ENCODE measurements at regions not wholly inside any gene's neighbourhood (a gene's known extent, or its start where the extent isn't known, plus 50 kb on each side); places are given as distances from the start of the nearest gene placed in this dataset.

DNA sequence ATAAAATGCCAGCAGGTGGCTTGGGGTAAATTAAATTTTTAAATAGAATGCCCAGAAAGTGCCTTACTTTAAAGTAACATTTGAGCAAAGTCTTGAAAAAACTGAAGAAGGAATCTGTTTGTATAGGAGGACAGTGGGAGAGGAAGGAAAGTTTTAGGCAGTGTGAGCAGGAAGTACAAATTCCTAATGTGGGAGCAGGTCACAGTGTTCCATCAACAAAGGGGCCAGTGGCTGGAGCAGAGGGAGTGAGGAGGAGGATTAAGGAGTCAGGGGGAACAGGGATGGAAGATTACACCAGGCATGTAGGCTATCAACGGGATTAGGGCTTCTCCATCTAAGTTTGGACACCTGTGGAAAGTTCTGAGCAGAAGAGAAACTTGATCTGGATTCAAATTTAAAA lies 439.2 kb upstream of the REG3G start:
- no peak for DNase-seq
- CTCF ChIA-PET, result no interaction called here
- ATAC-seq, result no peak
- H3K27me3 Mint-ChIP-seq, result no peaks in the 10 kb centered on the region
- H3K4me1 Mint-ChIP-seq, result no peaks in the 10 kb centered on the region
- no peak overlapping the region for H3K4me3 Mint-ChIP-seq
- peaks cover 6% of the 10 kb centered on the region for H3K9me3 Mint-ChIP-seq (ENCODE audit: low read depth)
- no peaks in the 10 kb centered on the region for H3K36me3 Mint-ChIP-seq
- no peak overlapping the region for H3K27ac Mint-ChIP-seq

DNA sequence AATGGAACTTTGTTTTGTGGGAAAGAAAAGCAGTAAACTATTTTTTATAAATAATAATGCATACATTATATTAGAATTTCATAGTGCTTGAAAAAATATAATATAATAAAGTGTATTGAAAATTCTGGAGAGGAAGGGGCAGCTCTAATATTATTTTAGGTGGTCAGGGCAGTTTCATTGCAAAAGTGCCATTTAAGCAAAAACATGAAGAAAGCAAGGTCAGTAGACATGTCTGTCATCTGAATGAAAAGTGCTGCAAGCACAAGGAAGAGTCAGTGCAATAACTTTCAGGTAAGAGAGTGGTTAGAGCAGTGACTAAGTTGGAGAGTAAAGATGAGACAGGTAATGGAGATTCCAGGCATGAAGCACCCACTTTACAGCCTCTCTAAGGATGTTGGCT lies 435.6 kb upstream of the REG3G start:
- Mint-ChIP-seq H3K4me3 (no peak overlapping the region), H3K4me1 (no peaks in the 10 kb centered on the region), H3K27ac (no peak overlapping the region), H3K27me3 (no peaks in the 10 kb centered on the region), H3K36me3 (no peaks in the 10 kb centered on the region), H3K9me3 (ENCODE audit: low read depth) (peaks cover 6% of the 10 kb centered on the region)
- CTCF ChIA-PET, result no interaction called here
- ATAC-seq (no peak), DNase-seq (no peak)

DNA sequence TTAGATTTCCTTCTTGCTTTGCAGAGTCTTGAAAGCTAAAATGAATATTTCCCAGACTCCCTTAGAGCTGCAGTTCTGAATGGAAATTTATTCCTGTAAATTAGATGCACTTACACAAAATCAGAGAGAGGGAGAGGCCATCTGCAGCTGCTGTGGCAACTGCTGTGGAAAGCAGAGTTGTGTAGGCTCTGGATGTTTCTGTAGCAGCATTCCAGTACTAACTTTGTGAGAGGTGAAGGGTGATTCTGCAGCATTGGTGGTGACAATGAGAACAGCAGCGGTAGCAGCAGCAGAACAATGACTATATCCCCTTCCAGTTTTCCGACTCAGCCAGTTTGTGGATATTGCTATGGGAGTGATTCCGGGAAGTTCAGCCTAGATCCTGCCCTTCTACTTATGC lies 433.0 kb upstream of the REG3G start:
- Mint-ChIP-seq H3K27ac (no peak overlapping the region), H3K4me1 (no peaks in the 10 kb centered on the region), H3K27me3 (no peaks in the 10 kb centered on the region), H3K9me3 (ENCODE audit: low read depth) (peaks cover 3% of the 10 kb centered on the region), H3K4me3 (no peak overlapping the region), H3K36me3 (no peaks in the 10 kb centered on the region)
- CTCF ChIA-PET, result no interaction called here
- ATAC-seq (no peak), DNase-seq (no peak)

DNA sequence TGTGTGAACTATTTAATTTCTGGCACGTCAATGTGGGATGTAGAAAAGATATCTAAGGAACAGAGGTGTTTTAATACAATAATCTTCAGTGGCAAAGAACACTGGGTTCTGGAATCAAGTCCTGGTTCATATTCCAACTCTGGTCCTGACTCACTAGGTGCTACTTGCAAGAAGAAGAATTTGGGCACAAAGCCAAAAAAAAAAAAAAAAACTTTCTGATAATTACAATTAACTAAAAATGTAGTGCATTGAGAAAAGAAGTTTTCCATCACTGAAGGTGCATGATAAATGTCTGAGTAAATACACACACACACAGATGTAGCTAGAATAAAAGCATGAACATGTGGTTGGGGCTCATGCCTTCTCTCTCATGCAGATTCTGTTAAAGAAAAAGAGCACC lies 424.4 kb upstream of the REG3G start:
- Mint-ChIP-seq H3K27ac (no peak overlapping the region), H3K36me3 (no peaks in the 10 kb centered on the region), H3K9me3 (ENCODE audit: low read depth) (peaks cover 6% of the 10 kb centered on the region), H3K4me3 (no peak overlapping the region), H3K27me3 (no peaks in the 10 kb centered on the region), H3K4me1 (no peaks in the 10 kb centered on the region)
- CTCF ChIA-PET, result no interaction called here
- no peak for DNase-seq
- ATAC-seq, result no peak

DNA sequence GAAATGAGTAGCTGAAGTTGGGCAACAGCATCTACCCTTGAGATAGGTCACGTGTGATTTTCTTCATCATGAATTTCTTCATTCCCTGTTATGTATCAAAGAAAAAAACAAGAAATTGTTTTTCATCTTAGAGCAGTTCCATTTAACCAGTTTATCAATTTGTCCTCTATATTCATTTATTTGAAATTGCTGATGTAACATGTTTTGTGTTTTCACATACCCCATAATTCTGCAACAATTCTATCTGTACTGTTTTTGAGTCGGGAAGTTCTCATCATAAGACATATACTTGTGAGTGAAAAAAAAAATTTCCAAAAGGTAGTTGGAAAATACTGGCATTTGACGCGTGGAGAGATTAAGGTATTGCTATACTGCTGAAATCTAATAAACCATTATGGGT lies 422.6 kb upstream of the REG3G start:
- no peak overlapping the region for H3K27ac Mint-ChIP-seq
- no peaks in the 10 kb centered on the region for H3K27me3 Mint-ChIP-seq
- H3K4me1 Mint-ChIP-seq, result no peaks in the 10 kb centered on the region
- H3K36me3 Mint-ChIP-seq, result no peaks in the 10 kb centered on the region
- H3K4me3 Mint-ChIP-seq, result no peak overlapping the region
- peaks cover under 1% of the 10 kb centered on the region for H3K9me3 Mint-ChIP-seq (ENCODE audit: low read depth)
- DNase-seq (no peak), ATAC-seq (no peak)
- CTCF ChIA-PET, result no interaction called here

DNA sequence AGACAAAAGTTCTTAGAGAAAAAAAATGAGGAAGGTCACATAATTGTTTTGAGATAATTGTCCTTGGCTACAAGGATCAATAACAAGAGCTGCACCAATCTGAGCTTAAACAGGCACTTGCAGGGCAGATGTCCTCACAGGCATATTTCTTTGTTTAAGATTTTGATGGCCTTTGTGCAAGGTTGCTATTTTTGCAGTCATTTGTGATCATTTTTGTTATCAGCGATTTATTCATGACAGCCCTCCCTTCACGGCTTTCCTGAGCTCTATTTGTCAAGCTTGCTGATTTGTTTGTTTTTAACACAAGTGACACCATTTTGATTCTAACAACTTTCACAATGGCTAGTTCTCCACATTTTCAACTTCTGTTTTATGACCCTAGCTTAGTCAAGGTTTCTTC lies 418.6 kb upstream of the REG3G start:
- peaks cover 4% of the 10 kb centered on the region for H3K9me3 Mint-ChIP-seq (ENCODE audit: low read depth)
- DNase-seq, result no peak
- no peak for ATAC-seq
- CTCF ChIA-PET, result no interaction called here
- H3K4me3 Mint-ChIP-seq, result no peak overlapping the region
- H3K27me3 Mint-ChIP-seq, result no peaks in the 10 kb centered on the region
- no peaks in the 10 kb centered on the region for H3K4me1 Mint-ChIP-seq
- no peak overlapping the region for H3K27ac Mint-ChIP-seq
- no peaks in the 10 kb centered on the region for H3K36me3 Mint-ChIP-seq

DNA sequence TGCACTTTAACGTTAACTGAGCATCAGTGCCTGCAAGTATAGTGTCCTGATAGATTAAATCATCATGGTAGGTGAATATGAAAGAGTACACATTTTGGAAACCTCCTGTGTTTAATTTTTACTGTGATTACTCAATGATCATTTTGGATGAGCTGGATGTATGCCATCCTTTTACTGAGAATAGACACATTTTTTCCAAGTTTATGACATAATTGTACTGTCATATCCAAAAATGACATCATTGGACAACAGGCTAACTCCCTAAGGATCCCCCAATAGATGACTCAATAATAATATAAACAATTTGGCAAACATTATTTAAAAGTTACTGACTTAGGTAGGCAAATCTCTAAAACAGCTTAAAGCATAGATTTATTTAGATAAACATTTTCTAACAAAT lies 410.8 kb upstream of the REG3G start:
- CTCF ChIA-PET, result no interaction called here
- ATAC-seq (no peak), DNase-seq (no peak)
- Mint-ChIP-seq H3K4me3 (no peak overlapping the region), H3K4me1 (no peaks in the 10 kb centered on the region), H3K27ac (no peak overlapping the region), H3K36me3 (no peaks in the 10 kb centered on the region), H3K27me3 (no peaks in the 10 kb centered on the region), H3K9me3 (ENCODE audit: low read depth) (peaks cover 8% of the 10 kb centered on the region)

DNA sequence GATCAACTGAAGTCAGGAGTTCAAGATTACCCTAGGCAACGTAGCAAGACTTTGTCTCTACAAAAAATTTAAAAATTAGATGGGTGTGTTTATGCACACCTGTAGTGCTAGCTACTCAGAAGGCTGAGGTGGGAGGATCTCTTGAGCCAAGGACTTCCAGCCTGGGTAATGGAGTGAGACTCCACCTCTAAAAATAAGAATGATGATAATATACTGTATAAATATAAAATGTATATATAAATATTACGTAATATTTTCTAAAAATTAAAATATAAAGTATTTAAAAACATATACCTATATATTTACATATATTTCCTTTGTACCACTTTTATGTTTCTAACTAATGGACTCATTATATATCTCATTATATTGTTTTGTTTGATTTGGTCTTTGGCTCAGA lies 409.5 kb upstream of the REG3G start:
- no peak for DNase-seq
- peaks cover 8% of the 10 kb centered on the region for H3K9me3 Mint-ChIP-seq (ENCODE audit: low read depth)
- no peaks in the 10 kb centered on the region for H3K4me1 Mint-ChIP-seq
- H3K4me3 Mint-ChIP-seq, result no peak overlapping the region
- CTCF ChIA-PET, result no interaction called here
- H3K27me3 Mint-ChIP-seq, result no peaks in the 10 kb centered on the region
- H3K27ac Mint-ChIP-seq, result no peak overlapping the region
- ATAC-seq, result no peak
- no peaks in the 10 kb centered on the region for H3K36me3 Mint-ChIP-seq

DNA sequence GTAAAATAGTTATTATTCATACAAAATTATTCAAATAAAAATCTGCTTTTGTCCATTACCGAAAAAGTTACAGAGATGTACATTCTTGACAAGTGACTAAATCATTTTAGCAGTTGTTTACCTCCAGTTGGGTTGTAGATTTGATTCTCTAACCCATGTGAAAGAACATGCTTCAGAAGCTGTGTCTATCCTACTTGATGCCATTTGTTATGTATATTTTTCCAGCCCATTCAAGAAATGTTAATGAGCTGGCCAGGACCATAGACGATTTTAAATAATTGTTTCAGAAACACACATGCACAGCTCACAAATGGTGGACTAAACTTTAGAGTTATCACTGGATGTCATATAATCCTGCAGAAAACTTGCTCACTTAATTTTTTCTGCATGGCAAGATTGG lies 391.1 kb upstream of the REG3G start:
- Mint-ChIP-seq H3K4me1 (no peaks in the 10 kb centered on the region), H3K9me3 (ENCODE audit: low read depth) (peaks cover 9% of the 10 kb centered on the region), H3K27me3 (no peaks in the 10 kb centered on the region), H3K36me3 (no peaks in the 10 kb centered on the region), H3K4me3 (no peak overlapping the region), H3K27ac (no peak overlapping the region)
- ATAC-seq (no peak), DNase-seq (no peak)
- CTCF ChIA-PET, result no interaction called here

DNA sequence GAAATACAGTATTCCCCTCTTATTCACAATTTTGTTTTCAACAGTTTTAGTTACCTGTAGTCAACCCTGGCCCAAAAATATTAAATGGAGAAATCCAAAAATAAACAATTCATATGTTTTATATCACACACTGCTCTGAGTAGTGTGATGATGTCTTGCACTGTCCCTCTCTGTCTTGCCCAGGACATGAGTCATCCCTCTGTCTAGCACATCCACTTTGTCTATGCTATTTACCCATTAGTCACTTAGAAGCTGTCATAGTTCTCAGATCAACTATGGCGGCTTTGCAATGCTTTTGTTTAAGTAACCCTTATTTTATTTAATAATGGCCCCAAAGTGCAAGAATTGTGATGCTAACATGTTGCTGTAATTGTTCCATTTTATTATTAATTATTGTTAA lies 380.6 kb upstream of the REG3G start:
- DNase-seq, result no peak
- no peaks in the 10 kb centered on the region for H3K4me1 Mint-ChIP-seq
- H3K4me3 Mint-ChIP-seq, result no peak overlapping the region
- CTCF ChIA-PET, result no interaction called here
- H3K9me3 Mint-ChIP-seq (ENCODE audit: low read depth), result peaks cover 8% of the 10 kb centered on the region
- no peak overlapping the region for H3K27ac Mint-ChIP-seq
- ATAC-seq, result no peak
- no peaks in the 10 kb centered on the region for H3K27me3 Mint-ChIP-seq
- H3K36me3 Mint-ChIP-seq, result no peaks in the 10 kb centered on the region

DNA sequence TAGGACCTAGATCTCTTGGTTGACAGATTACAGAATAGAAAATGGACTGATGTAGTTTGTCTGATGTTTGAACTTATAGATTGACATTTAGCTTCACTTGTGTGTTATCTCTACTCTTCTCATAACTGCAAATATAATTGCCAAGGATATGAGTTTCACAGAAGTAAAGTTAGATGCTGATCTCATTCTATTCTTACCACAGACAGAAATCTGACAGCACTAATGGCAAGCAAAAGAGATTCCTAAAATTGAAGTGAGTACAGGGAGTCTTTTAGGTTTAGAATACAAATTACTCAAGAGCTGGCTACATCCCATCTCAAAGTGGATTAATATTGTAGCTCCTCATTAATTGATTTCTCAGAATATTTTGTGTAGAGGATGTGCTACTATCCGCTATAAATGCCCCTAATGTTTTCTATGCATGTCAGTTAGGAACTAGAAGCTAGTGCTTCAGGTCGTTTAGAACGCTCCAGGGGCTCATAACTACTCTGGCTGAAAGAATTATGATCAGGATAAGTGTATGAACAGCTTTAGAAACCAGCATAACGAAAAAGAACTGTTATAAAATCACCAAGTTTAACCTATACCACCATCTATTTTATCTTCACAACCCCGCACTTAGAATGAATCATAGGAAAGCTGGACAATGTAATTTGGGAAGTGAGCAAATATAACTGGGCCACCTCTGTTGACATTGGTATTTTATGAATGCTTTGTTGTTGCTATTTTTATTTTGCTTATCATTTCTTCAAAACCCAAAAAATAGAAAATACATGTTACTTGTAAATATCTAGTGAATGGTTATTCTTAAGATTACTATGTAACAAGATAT lies 378.8 kb upstream of the REG3G start:
- no peak overlapping the region for H3K4me3 Mint-ChIP-seq
- no peak overlapping the region for H3K27ac Mint-ChIP-seq
- CTCF ChIA-PET, result no interaction called here
- H3K9me3 Mint-ChIP-seq (ENCODE audit: low read depth), result peaks cover 15% of the 10 kb centered on the region
- H3K4me1 Mint-ChIP-seq, result no peaks in the 10 kb centered on the region
- ATAC-seq, result no peak
- no peak for DNase-seq
- H3K27me3 Mint-ChIP-seq, result no peaks in the 10 kb centered on the region
- H3K36me3 Mint-ChIP-seq, result no peaks in the 10 kb centered on the region

DNA sequence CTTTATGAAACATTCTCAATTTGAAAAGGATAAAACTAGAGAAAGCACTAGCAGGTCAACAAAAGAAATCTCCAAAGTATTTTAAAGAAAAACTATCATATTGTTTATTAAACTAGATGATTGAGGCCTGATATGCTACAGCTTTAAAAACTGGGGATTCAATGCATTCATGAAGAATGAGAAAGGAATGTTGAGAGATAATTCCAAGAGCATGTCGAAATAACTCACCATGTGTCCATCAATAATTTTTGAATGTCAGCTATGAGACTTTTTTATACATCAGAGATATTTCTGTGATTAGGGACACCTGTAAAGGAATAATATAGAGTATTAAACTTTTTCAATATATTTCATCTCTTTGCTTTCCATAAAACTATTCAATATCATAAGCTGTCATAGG lies 376.9 kb upstream of the REG3G start:
- DNase-seq (no peak), ATAC-seq (no peak)
- no peak overlapping the region for H3K27ac Mint-ChIP-seq
- H3K27me3 Mint-ChIP-seq, result no peaks in the 10 kb centered on the region
- H3K9me3 Mint-ChIP-seq (ENCODE audit: low read depth), result peaks cover 25% of the 10 kb centered on the region
- H3K36me3 Mint-ChIP-seq, result no peaks in the 10 kb centered on the region
- H3K4me1 Mint-ChIP-seq, result no peaks in the 10 kb centered on the region
- no peak overlapping the region for H3K4me3 Mint-ChIP-seq
- CTCF ChIA-PET, result no interaction called here

DNA sequence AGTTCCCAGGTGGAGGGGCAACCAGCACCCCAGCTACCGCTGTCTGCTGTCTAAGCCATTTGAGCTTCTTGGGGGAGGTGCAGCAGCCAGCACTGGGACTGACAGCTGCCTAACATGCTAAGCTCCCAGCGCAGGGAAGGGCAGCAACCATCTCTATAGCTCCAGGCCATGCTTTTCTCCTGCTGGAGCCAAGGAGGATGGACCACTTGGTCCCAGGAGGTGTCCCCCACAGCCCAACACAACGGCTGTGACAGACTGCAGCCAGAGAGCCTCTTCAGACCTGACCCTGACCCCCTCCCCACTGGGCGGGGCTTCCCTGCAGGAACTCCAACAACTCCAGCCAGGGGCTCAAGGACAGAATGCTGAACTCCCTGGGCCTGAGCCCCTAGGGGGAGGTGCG lies 370.6 kb upstream of the REG3G start:
- Mint-ChIP-seq H3K27ac (no peak overlapping the region), H3K9me3 (ENCODE audit: low read depth) (peaks cover 23% of the 10 kb centered on the region), H3K4me3 (no peak overlapping the region), H3K4me1 (no peaks in the 10 kb centered on the region), H3K27me3 (no peaks in the 10 kb centered on the region), H3K36me3 (no peaks in the 10 kb centered on the region)
- CTCF ChIA-PET, result no interaction called here
- DNase-seq (no peak), ATAC-seq (no peak)

DNA sequence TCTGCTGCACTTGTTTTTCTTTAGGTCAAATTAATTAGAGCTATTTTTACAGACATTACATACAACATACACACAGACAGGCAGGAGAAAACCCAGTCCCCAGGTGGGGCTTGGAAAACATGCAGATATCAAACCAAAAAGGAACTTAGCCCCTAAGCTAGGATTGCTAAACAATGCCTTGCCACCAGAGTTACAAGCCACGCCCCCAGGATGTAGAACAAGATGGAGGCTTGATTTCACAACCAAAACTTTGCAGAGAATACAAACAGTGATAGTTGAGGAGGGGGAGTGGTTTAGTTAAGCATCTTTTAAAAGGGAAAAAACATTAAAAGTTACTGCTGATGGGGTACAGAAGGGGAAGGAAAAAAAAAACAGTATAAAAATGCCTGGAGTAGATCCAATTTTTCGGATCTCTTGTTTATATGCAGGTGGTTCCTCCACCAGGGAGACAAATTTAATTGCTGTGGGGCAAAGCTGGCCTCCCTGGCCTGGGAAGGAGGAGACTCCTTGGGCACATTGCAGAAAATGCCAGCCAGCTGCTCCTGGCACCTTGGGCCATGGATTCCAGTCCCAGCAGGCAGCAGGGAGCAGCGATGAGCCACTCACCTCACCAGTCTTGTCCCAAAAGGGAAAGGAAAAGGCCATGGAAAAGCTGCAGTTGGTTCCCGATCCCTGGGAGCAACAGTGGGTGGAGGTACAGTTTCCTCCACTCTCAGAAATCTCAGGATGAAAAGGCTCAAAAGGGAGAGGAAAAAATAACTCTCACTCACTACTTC lies 348.4 kb upstream of the REG3G start:
- Mint-ChIP-seq H3K36me3 (no peaks in the 10 kb centered on the region), H3K27ac (no peak overlapping the region), H3K27me3 (no peaks in the 10 kb centered on the region), H3K4me1 (no peaks in the 10 kb centered on the region), H3K4me3 (no peak overlapping the region), H3K9me3 (ENCODE audit: low read depth) (peaks cover 10% of the 10 kb centered on the region)
- no peak for ATAC-seq
- CTCF ChIA-PET, result no interaction called here
- DNase-seq, result no peak
